ENCODE measurements at regions not wholly inside any gene's neighbourhood (a gene's known extent, or its start where the extent isn't known, plus 50 kb on each side); places are given as distances from the start of the nearest gene placed in this dataset.

- TF ChIP-seq CTCF (IDR thresholded peaks at IDR 0.05): no peak
- TF ChIP-seq POLR2A (IDR thresholded peaks at IDR 0.05): no peak
Measured at GRCh38 chr2:236661762-236662110, 92.1 kb downstream of the ACKR3 start.

Measured in ovary (tissue), 3 donors.